ENCODE measurements at regions not wholly inside any gene's neighbourhood (a gene's known extent, or its start where the extent isn't known, plus 50 kb on each side); places are given as distances from the start of the nearest gene placed in this dataset.
"Not testable (repeated sequence)": the region's sequence is repeated elsewhere in the genome, so short reads cannot be mapped to it uniquely, and the experiment has no call there.

DNA sequence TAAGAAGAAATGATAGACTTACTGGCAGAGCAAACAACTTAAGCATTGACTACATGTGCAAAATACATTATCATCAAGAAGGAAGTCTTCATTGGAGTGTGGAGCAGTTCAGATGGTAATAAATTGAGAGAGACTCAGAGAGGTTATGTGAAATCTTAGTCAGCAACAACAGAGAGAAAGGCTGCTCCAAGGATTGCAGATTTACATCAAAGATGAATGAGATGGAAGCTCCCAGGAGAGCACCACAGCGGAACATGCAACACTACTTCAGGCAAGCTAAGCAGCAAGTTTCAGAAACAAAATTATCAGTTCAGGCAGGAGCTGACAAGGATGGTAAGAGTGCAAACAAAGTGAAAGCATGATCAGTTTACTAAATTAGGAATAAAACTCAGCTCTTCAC is 882.3 kb downstream of the LRFN5 start:
- TF ChIP-seq, protein P1, sequence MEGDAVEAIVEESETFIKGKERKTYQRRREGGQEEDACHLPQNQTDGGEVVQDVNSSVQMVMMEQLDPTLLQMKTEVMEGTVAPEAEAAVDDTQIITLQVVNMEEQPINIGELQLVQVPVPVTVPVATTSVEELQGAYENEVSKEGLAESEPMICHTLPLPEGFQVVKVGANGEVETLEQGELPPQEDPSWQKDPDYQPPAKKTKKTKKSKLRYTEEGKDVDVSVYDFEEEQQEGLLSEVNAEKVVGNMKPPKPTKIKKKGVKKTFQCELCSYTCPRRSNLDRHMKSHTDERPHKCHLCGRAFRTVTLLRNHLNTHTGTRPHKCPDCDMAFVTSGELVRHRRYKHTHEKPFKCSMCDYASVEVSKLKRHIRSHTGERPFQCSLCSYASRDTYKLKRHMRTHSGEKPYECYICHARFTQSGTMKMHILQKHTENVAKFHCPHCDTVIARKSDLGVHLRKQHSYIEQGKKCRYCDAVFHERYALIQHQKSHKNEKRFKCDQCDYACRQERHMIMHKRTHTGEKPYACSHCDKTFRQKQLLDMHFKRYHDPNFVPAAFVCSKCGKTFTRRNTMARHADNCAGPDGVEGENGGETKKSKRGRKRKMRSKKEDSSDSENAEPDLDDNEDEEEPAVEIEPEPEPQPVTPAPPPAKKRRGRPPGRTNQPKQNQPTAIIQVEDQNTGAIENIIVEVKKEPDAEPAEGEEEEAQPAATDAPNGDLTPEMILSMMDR (IDR thresholded peaks at IDR 0.05; ENCODE audit: borderline replicate concordance, control extremely low read depth, extremely low read depth, insufficient read depth, missing control alignments), result no peak
- in situ Hi-C loops (cut with MboI; ENCODE audit: low sequenced_read_pairs, unreplicated experiment), result no loop called here
- no peak for DNase-seq (ENCODE audit: low spot score)

DNA sequence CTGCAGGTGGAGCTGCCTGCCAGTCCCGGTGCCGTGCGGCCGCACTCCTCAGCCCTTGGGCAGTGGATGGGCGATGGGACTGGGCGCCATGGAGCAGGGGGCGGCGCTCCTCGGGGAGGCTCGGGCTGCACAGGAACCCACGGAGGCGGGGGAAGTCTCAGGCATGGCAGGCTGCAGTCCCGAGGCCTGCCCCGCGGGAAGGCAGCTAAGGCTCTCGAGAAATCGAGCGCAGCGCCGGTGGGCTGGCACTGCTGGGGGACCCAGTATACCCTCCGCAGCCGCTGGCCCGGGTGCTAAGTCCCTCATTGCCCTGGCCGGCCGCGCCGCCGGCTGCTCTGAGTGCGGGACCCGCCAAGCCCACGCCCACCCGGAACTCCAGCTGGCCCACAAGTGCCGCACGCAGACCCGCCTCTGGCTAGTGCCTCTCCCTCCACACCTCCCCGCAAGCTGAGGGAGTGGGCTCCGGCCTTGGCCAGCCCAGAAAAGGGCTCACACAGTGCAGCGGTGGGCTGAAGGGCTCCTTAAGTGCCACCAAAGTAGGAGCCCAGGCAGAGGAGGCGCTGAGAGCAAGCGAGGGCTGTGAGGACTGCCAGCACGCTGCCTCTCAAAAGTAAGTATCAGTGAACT is 875.8 kb downstream of the LRFN5 start:
- DNase-seq (ENCODE audit: low spot score); in situ Hi-C loops (cut with MboI; ENCODE audit: low sequenced_read_pairs, unreplicated experiment): not testable (repeated sequence)

DNA sequence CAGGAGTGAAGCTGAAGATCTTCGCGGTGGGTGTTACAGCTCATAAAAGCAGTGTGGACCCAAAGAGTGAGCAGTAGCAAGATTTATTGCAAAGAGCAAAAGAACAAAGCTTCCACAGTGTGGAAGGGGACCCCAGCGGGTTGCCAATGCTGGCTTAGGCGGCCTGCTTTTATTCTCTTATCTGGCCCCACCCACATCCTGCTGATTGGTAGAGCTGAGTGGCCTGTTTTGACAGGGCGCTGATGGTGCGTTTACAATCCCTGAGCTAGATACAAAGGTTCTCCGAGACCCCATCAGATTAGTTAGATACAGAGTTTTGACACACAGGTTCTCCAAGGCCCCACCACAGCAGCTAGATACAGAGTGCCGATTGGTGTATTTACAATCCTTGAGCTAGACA is 875.0 kb downstream of the LRFN5 start:
- in situ Hi-C loops (cut with MboI; ENCODE audit: low sequenced_read_pairs, unreplicated experiment); DNase-seq (ENCODE audit: low spot score): not testable (repeated sequence)

DNA sequence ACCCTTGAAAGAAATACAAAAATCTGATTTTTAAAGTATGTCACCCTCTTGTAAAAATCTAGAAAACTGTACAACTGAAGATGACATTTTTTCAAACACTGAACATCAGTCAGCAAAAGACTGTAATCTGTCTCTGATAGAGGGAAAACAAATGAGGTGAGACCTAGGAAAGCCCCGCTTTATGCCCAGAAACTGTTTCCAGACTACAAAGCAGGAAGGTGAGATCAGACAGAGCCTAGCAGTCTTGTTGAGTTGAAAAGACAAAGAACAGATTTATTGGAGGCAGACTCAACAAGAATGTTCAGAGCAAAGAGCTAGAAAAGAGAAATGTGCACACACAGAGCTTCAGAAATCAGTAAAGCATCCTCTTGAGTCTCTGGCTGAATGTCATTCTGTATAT is 873.6 kb downstream of the LRFN5 start:
- DNase-seq (ENCODE audit: low spot score), result peak; percentile 7
- in situ Hi-C loops (cut with MboI; ENCODE audit: low sequenced_read_pairs, unreplicated experiment), result no loop called here
- TF ChIP-seq, protein P1 (IDR thresholded peaks at IDR 0.05; ENCODE audit: borderline replicate concordance, control extremely low read depth, extremely low read depth, insufficient read depth, missing control alignments), result no peak

DNA sequence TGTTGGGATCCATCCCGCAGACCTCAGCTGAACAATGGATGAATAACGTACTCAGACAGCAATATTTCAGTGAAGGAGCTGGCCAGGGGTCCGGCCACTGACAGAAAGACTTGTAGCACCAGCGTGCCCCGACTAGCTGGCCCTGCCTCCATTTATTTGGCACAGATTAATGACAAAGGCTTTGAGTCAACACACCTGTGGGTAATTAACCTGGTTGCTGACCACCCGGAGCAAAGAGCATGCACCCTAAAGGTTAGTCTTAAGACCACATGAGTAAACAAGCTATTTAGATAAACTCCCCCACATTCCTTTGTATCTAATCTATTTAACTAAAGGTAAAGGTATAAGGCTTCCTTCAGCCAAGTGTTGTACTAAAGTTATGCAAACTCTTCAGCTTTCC is 868.6 kb downstream of the LRFN5 start:
- DNase-seq (ENCODE audit: low spot score), result no peak
- in situ Hi-C loops (cut with MboI; ENCODE audit: low sequenced_read_pairs, unreplicated experiment), result no loop called here
- TF ChIP-seq, protein P1 (IDR thresholded peaks at IDR 0.05; ENCODE audit: borderline replicate concordance, control extremely low read depth, extremely low read depth, insufficient read depth, missing control alignments), result no peak

DNA sequence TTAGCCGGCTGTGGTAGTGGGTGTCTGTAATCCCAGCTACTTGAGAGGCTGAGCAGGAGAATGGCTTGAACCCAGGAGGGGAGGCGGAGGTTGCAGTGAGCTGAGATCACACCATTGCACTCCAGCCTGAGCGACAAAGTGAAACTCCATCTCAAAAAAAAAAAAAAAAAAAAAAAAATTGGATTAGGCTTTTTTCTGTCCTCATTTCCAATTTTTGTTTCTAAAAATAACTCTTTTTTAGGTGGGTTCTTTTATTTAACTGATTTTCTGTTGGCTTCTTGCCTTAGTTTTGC is 863.7 kb downstream of the LRFN5 start:
- TF ChIP-seq, protein P1 (IDR thresholded peaks at IDR 0.05; ENCODE audit: borderline replicate concordance, control extremely low read depth, extremely low read depth, insufficient read depth, missing control alignments), result no peak
- no peak for DNase-seq (ENCODE audit: low spot score)
- in situ Hi-C loops (cut with MboI; ENCODE audit: low sequenced_read_pairs, unreplicated experiment), result no loop called here

DNA sequence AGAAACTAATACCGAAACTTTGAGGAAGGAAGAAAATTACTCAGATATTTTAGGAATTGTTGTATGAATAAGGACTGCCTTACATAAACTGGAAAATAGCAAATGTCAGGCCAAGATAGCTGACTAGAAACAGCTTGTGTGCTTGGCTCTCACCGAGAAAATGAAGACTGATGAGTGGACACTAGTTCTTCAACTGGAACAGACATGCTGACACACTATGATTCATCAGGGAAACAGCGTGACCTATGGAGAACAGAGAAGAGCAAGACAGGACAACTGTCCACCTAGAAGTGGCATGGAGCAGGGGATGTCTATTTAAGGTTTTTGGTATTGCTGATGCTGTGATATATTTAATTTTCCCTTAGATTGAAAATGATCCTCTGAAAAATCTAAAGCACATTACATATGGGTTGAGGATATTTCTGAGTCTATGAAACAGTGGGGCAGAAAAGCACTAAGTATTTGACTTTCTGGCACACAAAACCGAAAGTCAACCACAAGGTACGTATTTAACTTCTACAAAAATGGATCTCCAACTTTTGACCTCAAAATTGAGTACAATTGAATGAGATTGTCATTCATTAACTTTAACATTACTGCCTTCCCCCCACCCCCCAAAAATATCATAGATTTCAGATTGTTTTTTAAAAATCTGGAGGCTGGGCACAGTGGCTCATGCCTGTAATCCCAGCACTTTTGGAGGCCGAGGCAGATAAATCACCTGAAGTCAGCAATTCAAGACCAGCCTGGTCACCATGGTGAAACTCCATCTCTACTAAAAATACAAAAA is 863.2 kb downstream of the LRFN5 start:
- TF ChIP-seq, protein P1 (IDR thresholded peaks at IDR 0.05; ENCODE audit: borderline replicate concordance, control extremely low read depth, extremely low read depth, insufficient read depth, missing control alignments), result no peak
- DNase-seq (ENCODE audit: low spot score), result no peak
- in situ Hi-C loops (cut with MboI; ENCODE audit: low sequenced_read_pairs, unreplicated experiment), result no loop called here

Data from GM13976 (cell line).